Adrenal gland (tissue), 9 donors: ENCODE measurements at regions not wholly inside any gene's neighbourhood (a gene's known extent, or its start where the extent isn't known, plus 50 kb on each side); places are given as distances from the start of the nearest gene placed in this dataset.

Experiments used
- DNase-seq, 7 donors: peaks; one replicate each; pipeline ENCODE4 v3.0.0-alpha.2; 2019 to 2020
- H3K27ac ChIP-seq, 5 donors: fragments of 200-600 bp; sonication (generic) in 4 of 5; 1 replicate in 3 of 5; 2 replicates in 2 of 5; pipeline versions ENCODE4 v1.5.1 to v1.8.0; 2016 to 2020; ENCODE audit warnings: mild to moderate bottlenecking in 1 of 5
- H3K27me3 ChIP-seq: fragments of 200-600 bp; 2 replicates; pipeline ENCODE4 v1.8.0; 2021
- H3K36me3 ChIP-seq, 2 donors: fragments of 200-600 bp; replicated peaks in 1 of 2; 1 replicate in 1 of 2; 2 replicates in 1 of 2; pipeline versions ENCODE4 v1.5.1 to v1.8.0; 2018 to 2022
- H3K4me1 ChIP-seq, 2 donors: fragments of 200-600 bp; replicated peaks in 1 of 2; 1 replicate in 1 of 2; 2 replicates in 1 of 2; pipeline versions ENCODE4 v1.5.1 to v1.8.0; 2018 to 2021
- H3K4me3 ChIP-seq, 4 donors: fragments of 200-600 bp; sonication (generic) in 3 of 4; one replicate each; pipeline ENCODE4 v1.5.1; 2016 to 2018
- H3K9me3 ChIP-seq, 3 donors: fragments of 200-600 bp; sonication (generic) in 1 of 3; replicated peaks in 1 of 3; 1 replicate in 2 of 3; 2 replicates in 1 of 3; pipeline versions ENCODE4 v1.5.1 to v1.8.0; 2016 to 2021
- CTCF ChIP-seq, 6 experiments: fragments of 450-650 bp in 4 of 6; fragments of 200-600 bp in 2 of 6; sonication (generic) in 1 of 6; IDR thresholded peaks; 1 replicate in 5 of 6; 2 replicates in 1 of 6; pipeline versions ENCODE4 v1.5.1 to v1.8.0; 2016 to 2021; ENCODE audit warnings: antibody characterized with exemption in 6 of 6, mild to moderate bottlenecking in 2 of 6, moderate library complexity in 1 of 6
- POLR2A ChIP-seq, 2 donors: fragments of 450-650 bp; IDR thresholded peaks; one replicate each; pipeline ENCODE4 v1.6.1; 2017; ENCODE audit warnings: antibody characterized with exemption in 2 of 2, mild to moderate bottlenecking in 2 of 2, moderate library complexity in 1 of 2
- WGBS, 4 donors: extraction: QIAGEN DNeasy Blood & Tissue Kit in 2 of 4; methylation state at CpG; one replicate each; pipeline versions ENCODE4 v1.1.5 to v1.1.7; 2013 to 2017; 5-methylcytosine and 5-hydroxymethylcytosine counted together
- intact Hi-C, 2 donors: fragments of 100-400 bp; cut with DNase I; formaldehyde crosslinking; loops; one replicate each; pipeline versions ENCODE4 v1.14.1 to v1.15.0; 2022 to 2023
- donor health status: healthy with polysubstance abuse.
- donor health status: Bipolar disorder and iron deficiency.
- donor health status: DM: yes; HTN: yes; CAD: no.
- donor health status: DM: no; HTN: no; CAD: no.
- donor health status: DM: no; HTN: no; CAD: no.

- no peaks in the 10 kb centered on the region for H3K27me3 ChIP-seq
- WGBS, 4 donors = 71 to 85% (median 75%) methylated on average over 4 of the region's 4 CpGs
- intact Hi-C loops = no loop called here
- H3K4me3 ChIP-seq = no peak overlapping the region
- H3K27ac ChIP-seq = no peak overlapping the region
- H3K36me3 ChIP-seq = no peaks in the 10 kb centered on the region
- no peak for DNase-seq
- TF ChIP-seq POLR2A (IDR thresholded peaks at IDR 0.05) (no peak), CTCF (IDR thresholded peaks at IDR 0.05) (no peak)
- H3K9me3 ChIP-seq = no peaks in the 10 kb centered on the region
- peaks cover 0 to 9% of the 10 kb centered on the region in 2 donors for H3K4me1 ChIP-seq
Observed at GRCh38 chr10:36452851-36453250, 672.5 kb upstream of the ANKRD30A start.

- DNase-seq = no peak
- H3K4me1 ChIP-seq = peaks cover 0 to 9% of the 10 kb centered on the region in 2 donors
- intact Hi-C loops = no loop called here
- H3K4me3 ChIP-seq = no peak overlapping the region
- no peaks in the 10 kb centered on the region for H3K36me3 ChIP-seq
- H3K27me3 ChIP-seq = no peaks in the 10 kb centered on the region
- no peaks in the 10 kb centered on the region for H3K9me3 ChIP-seq
- WGBS, 4 donors = 45 to 62% (median 59%) methylated on average over 8 of the region's 8 CpGs
- H3K27ac ChIP-seq = no peak overlapping the region
- no peak for TF ChIP-seq POLR2A (IDR thresholded peaks at IDR 0.05)
- no peak for TF ChIP-seq CTCF (IDR thresholded peaks at IDR 0.05)
Observed at GRCh38 chr10:36451391-36451970, 673.9 kb upstream of the ANKRD30A start.

- TF ChIP-seq CTCF (IDR thresholded peaks at IDR 0.05) (no peak), POLR2A (IDR thresholded peaks at IDR 0.05) (no peak)
Observed at GRCh38 chr10:36450380-36450779, 675.0 kb upstream of the ANKRD30A start.

GRCh38 chr10:36448760-36449691, 676.4 kb upstream of the ANKRD30A start:
- Histone ChIP-seq H3K27me3 (no peaks in the 10 kb centered on the region), H3K4me1 (no peaks in the 10 kb centered on the region), H3K9me3 (no peaks in the 10 kb centered on the region), H3K4me3 (no peak overlapping the region), H3K36me3 (no peaks in the 10 kb centered on the region), H3K27ac (no peak overlapping the region)
- 63 to 71% (median 65%) methylated on average over 11 of the region's 11 CpGs for WGBS, 4 donors
- DNase-seq = no peak
- TF ChIP-seq CTCF (IDR thresholded peaks at IDR 0.05) (no peak), POLR2A (IDR thresholded peaks at IDR 0.05) (no peak)
- intact Hi-C loops = no loop called here

More at GRCh38 chr10:36450380-36450779, 675.0 kb upstream of the ANKRD30A start:
- Histone ChIP-seq H3K27ac (peak overlapping the region in 1 of 5 donors; percentile 21), H3K27me3 (no peaks in the 10 kb centered on the region), H3K4me1 (peaks cover 0 to 2% of the 10 kb centered on the region in 2 donors), H3K9me3 (no peaks in the 10 kb centered on the region), H3K36me3 (no peaks in the 10 kb centered on the region), H3K4me3 (no peak overlapping the region)
- peak in 1 of 7 donors; percentile 13 for DNase-seq
- WGBS, 4 donors = 72 to 74% (median 73%) methylated on average over 8 of the region's 8 CpGs
- intact Hi-C loops = no loop called here
